H9 (cell line): ENCODE measurements at regions not wholly inside any gene's neighbourhood (a gene's known extent, or its start where the extent isn't known, plus 50 kb on each side); places are given as distances from the start of the nearest gene placed in this dataset.

Experiments
- DNase-seq: peaks from one replicate; pipeline ENCODE4 v3.0.0-alpha.2; 2017
- H2AFZ ChIP-seq: one replicate; pipeline ENCODE4 v1.6.1; 2013; ENCODE audit warnings: mild to moderate bottlenecking, low read length, control low read depth, moderate library complexity
- H2AK5ac ChIP-seq: 2 replicates; pipeline ENCODE4 v1.6.1; 2013; ENCODE audit warnings: low read length, control low read depth, mixed read lengths; ENCODE audit not compliant: insufficient read length
- H2BK120ac ChIP-seq: one replicate; pipeline ENCODE4 v1.6.1; 2013; ENCODE audit warnings: low read depth, mild to moderate bottlenecking, low read length, control low read depth, inconsistent platforms; ENCODE audit not compliant: poor library complexity, severe bottlenecking
- H2BK12ac ChIP-seq: 2 replicates; pipeline ENCODE4 v1.6.1; 2013; ENCODE audit warnings: low read length, control low read depth, mixed read lengths, low read depth; ENCODE audit not compliant: insufficient read length
- H2BK15ac ChIP-seq: 2 replicates; pipeline ENCODE4 v1.6.1; 2013; ENCODE audit warnings: low read depth, low read length, control low read depth
- H2BK20ac ChIP-seq: one replicate; pipeline ENCODE4 v1.6.1; 2013; ENCODE audit warnings: low read depth, mild to moderate bottlenecking, low read length, control low read depth, inconsistent platforms; ENCODE audit not compliant: poor library complexity, severe bottlenecking
- H2BK5ac ChIP-seq: 2 replicates; pipeline ENCODE4 v1.6.1; 2013; ENCODE audit warnings: low read length, control low read depth, mixed read lengths; ENCODE audit not compliant: insufficient read length
- H3K14ac ChIP-seq: 2 replicates; pipeline ENCODE4 v1.6.1; 2013; ENCODE audit warnings: low read length, control low read depth; ENCODE audit not compliant: insufficient read depth
- H3K18ac ChIP-seq: 2 replicates; pipeline ENCODE4 v1.6.1; 2013; ENCODE audit warnings: low read depth, mild to moderate bottlenecking, mixed read lengths, low read length, control low read depth; ENCODE audit not compliant: insufficient read length
- H3K23ac ChIP-seq: 2 replicates; pipeline ENCODE4 v1.6.1; 2013; ENCODE audit warnings: low read length, control low read depth, mixed read lengths, low read depth; ENCODE audit not compliant: insufficient read length
- H3K23me2 ChIP-seq: 2 replicates; pipeline ENCODE4 v1.6.1; 2013; ENCODE audit warnings: low read depth, mild to moderate bottlenecking, mixed read lengths, low read length, control low read depth; ENCODE audit not compliant: insufficient read length, poor library complexity, severe bottlenecking
- H3K27ac ChIP-seq: 2 replicates; pipeline ENCODE4 v1.5.1; 2013; ENCODE audit warnings: low read length, control low read depth, mixed read lengths, low read depth; ENCODE audit not compliant: insufficient read length
- H3K27me3 ChIP-seq: 2 replicates; pipeline ENCODE4 v1.6.1; 2013; ENCODE audit warnings: low read length, control low read depth, inconsistent platforms; ENCODE audit not compliant: insufficient read depth
- H3K4ac ChIP-seq: 2 replicates; pipeline ENCODE4 v1.6.1; 2013; ENCODE audit warnings: low read depth, mild to moderate bottlenecking, control low read depth, inconsistent platforms, low read length, moderate library complexity
- H3K4me1 ChIP-seq: 2 replicates; pipeline ENCODE4 v1.6.1; 2013; ENCODE audit warnings: low read length, control low read depth, inconsistent platforms; ENCODE audit not compliant: insufficient read depth
- H3K4me2 ChIP-seq: 2 replicates; pipeline ENCODE4 v1.6.1; 2013; ENCODE audit warnings: low read length, control low read depth, mixed read lengths; ENCODE audit not compliant: insufficient read length, insufficient read depth
- H3K56ac ChIP-seq: 2 replicates; pipeline ENCODE4 v1.6.1; 2013; ENCODE audit warnings: low read depth, mild to moderate bottlenecking, mixed read lengths, low read length, control low read depth; ENCODE audit not compliant: insufficient read length
- H3K79me1 ChIP-seq: 2 replicates; pipeline ENCODE4 v1.6.1; 2013; ENCODE audit warnings: low read depth, mild to moderate bottlenecking, moderate library complexity, low read length, control low read depth, inconsistent platforms; ENCODE audit not compliant: insufficient read depth, poor library complexity, severe bottlenecking
- H3K79me2 ChIP-seq: 2 replicates; pipeline ENCODE4 v1.6.1; 2013; ENCODE audit warnings: low read length, control low read depth, inconsistent platforms; ENCODE audit not compliant: insufficient read depth
- H3K9ac ChIP-seq: 2 replicates; pipeline ENCODE4 v1.6.1; 2013; ENCODE audit warnings: low read length, control low read depth, mixed read lengths; ENCODE audit not compliant: insufficient read length; ENCODE audit errors: extremely low read depth
- H3K9me3 ChIP-seq: one replicate; pipeline ENCODE4 v1.6.1; 2013; ENCODE audit warnings: low read depth, low read length, inconsistent platforms; ENCODE audit not compliant: control insufficient read depth
- H3T11ph ChIP-seq: one replicate; pipeline ENCODE4 v1.6.1; 2013; ENCODE audit warnings: mild to moderate bottlenecking, low read length, control low read depth, inconsistent platforms
- H4K20me1 ChIP-seq: one replicate; pipeline ENCODE4 v1.6.1; 2013; ENCODE audit not compliant: control insufficient read depth, insufficient read length, insufficient read depth
- H4K5ac ChIP-seq: 2 replicates; pipeline ENCODE4 v1.6.1; 2013; ENCODE audit warnings: low read depth, mild to moderate bottlenecking, mixed read lengths, low read length, control low read depth; ENCODE audit not compliant: insufficient read length
- H4K8ac ChIP-seq: replicated peaks from 2 replicates; pipeline ENCODE4 v1.6.1; 2013; ENCODE audit warnings: low read length, control low read depth, mixed read lengths, low read depth; ENCODE audit not compliant: insufficient read length
- H4K91ac ChIP-seq: 2 replicates; pipeline ENCODE4 v1.6.1; 2013; ENCODE audit warnings: low read depth, mild to moderate bottlenecking, moderate library complexity, mixed read lengths, low read length, control low read depth; ENCODE audit not compliant: insufficient read length
- H3K27ac Mint-ChIP-seq, 3 experiments: 2 replicates in 2 of 3; 3 replicates in 1 of 3; pipeline ENCODE4 v1.8.0; 2020 to 2021; ENCODE audit warnings: mixed read lengths in 3 of 3, mild to moderate bottlenecking in 1 of 3, moderate library complexity in 1 of 3
- H3K27me3 Mint-ChIP-seq: 2 replicates; pipeline ENCODE4 v1.8.0; 2021; ENCODE audit warnings: low read depth, mild to moderate bottlenecking, moderate library complexity, mixed read lengths
- H3K36me3 Mint-ChIP-seq, 3 experiments: 2 replicates in 2 of 3; 3 replicates in 1 of 3; pipeline ENCODE4 v1.8.0; 2020 to 2021; ENCODE audit warnings: low read depth in 3 of 3, mixed read lengths in 3 of 3; ENCODE audit not compliant: insufficient read depth in 1 of 3
- H3K4me1 Mint-ChIP-seq, 2 experiments: 2 replicates each; pipeline ENCODE4 v1.8.0; 2020; ENCODE audit warnings: mixed read lengths in 2 of 2
- H3K4me3 Mint-ChIP-seq, 2 experiments: 2 replicates in 1 of 2; 3 replicates in 1 of 2; pipeline ENCODE4 v1.8.0; 2020 to 2021; ENCODE audit warnings: mild to moderate bottlenecking in 2 of 2, mixed read lengths in 2 of 2, moderate library complexity in 1 of 2
- H3K9me3 Mint-ChIP-seq, 2 experiments: 2 replicates in 1 of 2; 3 replicates in 1 of 2; pipeline ENCODE4 v1.8.0; 2020; ENCODE audit warnings: mild to moderate bottlenecking in 2 of 2, mixed read lengths in 2 of 2, moderate library complexity in 1 of 2
- CTCF ChIP-seq: fragments of 200-600 bp; sonication (generic); conservative IDR thresholded peaks from 3 replicates; pipeline ENCODE4 v1.8.0; 2021; ENCODE audit warnings: antibody characterized with exemption, mild to moderate bottlenecking
- WGBS: extraction: QIAGEN DNeasy Blood & Tissue Kit; methylation state at CpG from one replicate; pipeline ENCODE4 v1.1.7; 2013; ENCODE audit warnings: missing lambda C conversion rate, low lambda C conversion rate, mixed read lengths; ENCODE audit not compliant: insufficient read length; ENCODE audit errors: extremely low coverage; 5-methylcytosine and 5-hydroxymethylcytosine counted together

- Histone ChIP-seq H2BK20ac (no peak overlapping the region), H3K4me2 (no peak overlapping the region), H2AK5ac (no peak overlapping the region), H4K8ac (no peak overlapping the region), H3T11ph (no peak overlapping the region), H3K27ac (no peak overlapping the region), H3K56ac (no peak overlapping the region), H3K23ac (no peak overlapping the region), H2BK5ac (no peak overlapping the region), H3K79me1 (no peaks in the 10 kb centered on the region), H3K9me3 (no peaks in the 10 kb centered on the region), H4K5ac (no peak overlapping the region), H4K20me1 (no peaks in the 10 kb centered on the region), H3K4ac (no peak overlapping the region), H2BK12ac (no peak overlapping the region), H3K18ac (no peak overlapping the region), H3K79me2 (no peaks in the 10 kb centered on the region), H2BK15ac (no peak overlapping the region), H3K4me1 (no peaks in the 10 kb centered on the region), H3K9ac (no peak overlapping the region), H2AFZ (no peak overlapping the region), H3K23me2 (no peaks in the 10 kb centered on the region), H2BK120ac (no peak overlapping the region), H3K14ac (no peak overlapping the region), H3K27me3 (no peaks in the 10 kb centered on the region), H4K91ac (no peak overlapping the region)
- Mint-ChIP-seq H3K27ac (peak overlapping the region in 1 of 3 experiments; percentile 44; a peak in 1 of 7 replicates), H3K9me3 (no peaks in the 10 kb centered on the region), H3K36me3 (no peaks in the 10 kb centered on the region), H3K27me3 (no peaks in the 10 kb centered on the region), H3K4me1 (peaks cover 3 to 4% of the 10 kb centered on the region in 2 experiments), H3K4me3 (no peak overlapping the region)
- TF ChIP-seq CTCF, result no peak
- WGBS, result no CpG with 5 or more reads among the region's 7 CpGs
- no peak for DNase-seq
Measured at GRCh38 chr10:128278362-128278761, 152.1 kb upstream of the MKI67 start.
